Mesendoderm (in vitro differentiated cells): ENCODE measurements at regions not wholly inside any gene's neighbourhood (a gene's known extent, or its start where the extent isn't known, plus 50 kb on each side); places are given as distances from the start of the nearest gene placed in this dataset.

Experiments
- DNase-seq: peaks from one replicate; pipeline ENCODE4 v3.0.0; 2013
- H2AK5ac ChIP-seq: 2 replicates; pipeline ENCODE4 v1.6.1; 2013; ENCODE audit warnings: low read length, inconsistent platforms
- H2BK120ac ChIP-seq: 2 replicates; pipeline ENCODE4 v1.6.1; 2013; ENCODE audit warnings: low read depth, mild to moderate bottlenecking, low read length, moderate library complexity, mixed read lengths
- H2BK15ac ChIP-seq: replicated peaks from 2 replicates; pipeline ENCODE4 v1.6.1; 2013; ENCODE audit warnings: low read depth, mild to moderate bottlenecking, moderate library complexity
- H2BK5ac ChIP-seq: 2 replicates; pipeline ENCODE4 v1.6.1; 2013; ENCODE audit warnings: low read length, inconsistent platforms
- H3K18ac ChIP-seq: 2 replicates; pipeline ENCODE4 v1.6.1; 2013; ENCODE audit warnings: mild to moderate bottlenecking, low read length, mixed read lengths
- H3K23ac ChIP-seq: one replicate; pipeline ENCODE4 v1.6.1; 2013; ENCODE audit warnings: low read length
- H3K27ac ChIP-seq: 2 replicates; pipeline ENCODE4 v1.5.1; 2013; ENCODE audit warnings: low read depth, mild to moderate bottlenecking, inconsistent platforms, low read length, moderate library complexity
- H3K27me3 ChIP-seq: 2 replicates; pipeline ENCODE4 v1.6.1; 2013; ENCODE audit warnings: low read length, control low read depth, mild to moderate bottlenecking, inconsistent platforms; ENCODE audit not compliant: insufficient read depth, poor library complexity
- H3K36me3 ChIP-seq: 2 replicates; pipeline ENCODE4 v1.6.1; 2013; ENCODE audit warnings: low read length, inconsistent platforms; ENCODE audit not compliant: control insufficient read depth, insufficient read depth
- H3K4ac ChIP-seq: one replicate; pipeline ENCODE4 v1.6.1; 2013; ENCODE audit warnings: low read depth, mild to moderate bottlenecking, low read length, moderate library complexity
- H3K4me1 ChIP-seq: 2 replicates; pipeline ENCODE4 v1.6.1; 2013; ENCODE audit warnings: low read depth, low read length, inconsistent platforms; ENCODE audit not compliant: control insufficient read depth
- H3K4me2 ChIP-seq: 2 replicates; pipeline ENCODE4 v1.6.1; 2013; ENCODE audit warnings: low read length
- H3K4me3 ChIP-seq: 2 replicates; pipeline ENCODE4 v1.5.1; 2013; ENCODE audit warnings: mild to moderate bottlenecking, low read length
- H3K56ac ChIP-seq: one replicate; pipeline ENCODE4 v1.6.1; 2013; ENCODE audit warnings: low read length
- H3K79me1 ChIP-seq: 2 replicates; pipeline ENCODE4 v1.6.1; 2013; ENCODE audit warnings: low read length, inconsistent platforms
- H3K79me2 ChIP-seq: 2 replicates; pipeline ENCODE4 v1.6.1; 2013; ENCODE audit warnings: mild to moderate bottlenecking, low read length; ENCODE audit not compliant: control insufficient read depth, insufficient read depth
- H3K9ac ChIP-seq: 2 replicates; pipeline ENCODE4 v1.6.1; 2013; ENCODE audit warnings: low read length, inconsistent platforms
- H4K5ac ChIP-seq: one replicate; pipeline ENCODE4 v1.6.1; 2013; ENCODE audit warnings: low read length
- H4K8ac ChIP-seq: one replicate; pipeline ENCODE4 v1.6.1; 2013; ENCODE audit warnings: low read depth, mild to moderate bottlenecking, control low read depth, low read length, moderate library complexity
- WGBS: extraction: QIAGEN DNeasy Blood & Tissue Kit; methylation state at CpG from one replicate; pipeline ENCODE4 v1.1.7; 2013; ENCODE audit warnings: low lambda C conversion rate, missing lambda C conversion rate; ENCODE audit not compliant: insufficient coverage; ENCODE audit errors: extremely low coverage; 5-methylcytosine and 5-hydroxymethylcytosine counted together

GRCh38 chr15:37206690-37207089 is 106.3 kb upstream of the MEIS2 start:
- Histone ChIP-seq H3K23ac (no peak overlapping the region), H3K27ac (no peak overlapping the region), H3K18ac (no peak overlapping the region), H3K36me3 (no peaks in the 10 kb centered on the region), H3K4me1 (no peaks in the 10 kb centered on the region), H4K8ac (no peak overlapping the region), H3K9ac (no peak overlapping the region), H2BK5ac (no peak overlapping the region), H3K4ac (no peak overlapping the region), H4K5ac (no peak overlapping the region), H3K79me1 (no peaks in the 10 kb centered on the region), H3K56ac (no peak overlapping the region), H3K4me2 (no peak overlapping the region), H2BK120ac (no peak overlapping the region), H3K79me2 (no peaks in the 10 kb centered on the region), H2AK5ac (no peak overlapping the region), H2BK15ac (no peak overlapping the region), H3K4me3 (no peak overlapping the region), H3K27me3 (no peaks in the 10 kb centered on the region)
- no CpG with 5 or more reads among the region's 2 CpGs for WGBS
- DNase-seq = no peak

- Histone ChIP-seq H3K27ac (no peak overlapping the region), H3K27me3 (no peaks in the 10 kb centered on the region), H3K4me1 (no peaks in the 10 kb centered on the region), H2BK5ac (no peak overlapping the region), H3K79me2 (no peaks in the 10 kb centered on the region), H4K5ac (no peak overlapping the region), H3K4ac (no peak overlapping the region), H2BK120ac (no peak overlapping the region), H3K56ac (no peak overlapping the region), H2AK5ac (no peak overlapping the region), H3K4me3 (no peak overlapping the region), H2BK15ac (no peak overlapping the region), H3K79me1 (no peaks in the 10 kb centered on the region), H3K4me2 (no peak overlapping the region), H3K18ac (no peak overlapping the region), H3K9ac (no peak overlapping the region), H3K36me3 (no peaks in the 10 kb centered on the region), H3K23ac (no peak overlapping the region), H4K8ac (no peak overlapping the region)
- no peak for DNase-seq
- WGBS = no CpG with 5 or more reads among the region's 3 CpGs
Observed at GRCh38 chr15:37208146-37209040, 108.0 kb upstream of the MEIS2 start.

GRCh38 chr15:37209041-37209363 is 108.7 kb upstream of the MEIS2 start:
- Histone ChIP-seq H3K56ac (no peak overlapping the region), H3K4me3 (no peak overlapping the region), H4K8ac (no peak overlapping the region), H2BK120ac (no peak overlapping the region), H3K4me2 (no peak overlapping the region), H3K79me2 (no peaks in the 10 kb centered on the region), H3K23ac (no peak overlapping the region), H2BK5ac (no peak overlapping the region), H3K9ac (no peak overlapping the region), H3K4ac (no peak overlapping the region), H3K36me3 (no peaks in the 10 kb centered on the region), H2BK15ac (no peak overlapping the region), H2AK5ac (no peak overlapping the region), H3K27ac (no peak overlapping the region), H3K18ac (no peak overlapping the region), H3K4me1 (no peaks in the 10 kb centered on the region), H4K5ac (no peak overlapping the region), H3K27me3 (no peaks in the 10 kb centered on the region), H3K79me1 (no peaks in the 10 kb centered on the region)
- no peak for DNase-seq
- no CpG with 5 or more reads among the region's 1 CpG for WGBS

- no peak overlapping the region for H3K4ac ChIP-seq
- no peaks in the 10 kb centered on the region for H3K79me2 ChIP-seq
- H4K5ac ChIP-seq = no peak overlapping the region
- no peak overlapping the region for H3K56ac ChIP-seq
- H2BK120ac ChIP-seq = no peak overlapping the region
- no peaks in the 10 kb centered on the region for H3K27me3 ChIP-seq
- H3K9ac ChIP-seq = no peak overlapping the region
- no peak overlapping the region for H3K18ac ChIP-seq
- no peaks in the 10 kb centered on the region for H3K36me3 ChIP-seq
- H3K27ac ChIP-seq = no peak overlapping the region
- H3K23ac ChIP-seq = no peak overlapping the region
- peak; percentile 32 for DNase-seq
- no peak overlapping the region for H2BK5ac ChIP-seq
- H4K8ac ChIP-seq = no peak overlapping the region
- no peaks in the 10 kb centered on the region for H3K79me1 ChIP-seq
- H2BK15ac ChIP-seq = no peak overlapping the region
- H3K4me2 ChIP-seq = no peak overlapping the region
- no peaks in the 10 kb centered on the region for H3K4me1 ChIP-seq
- H3K4me3 ChIP-seq = no peak overlapping the region
- WGBS = no CpG with 5 or more reads among the region's 1 CpG
- H2AK5ac ChIP-seq = no peak overlapping the region
Observed at GRCh38 chr15:37217567-37217966, 117.2 kb upstream of the MEIS2 start.

GRCh38 chr15:37218351-37218916 is 118.1 kb upstream of the MEIS2 start:
- Histone ChIP-seq H3K23ac (no peak overlapping the region), H3K9ac (no peak overlapping the region), H2BK15ac (no peak overlapping the region), H3K4me2 (no peak overlapping the region), H2BK5ac (no peak overlapping the region), H4K8ac (no peak overlapping the region), H3K79me2 (no peaks in the 10 kb centered on the region), H3K4me3 (no peak overlapping the region), H3K18ac (no peak overlapping the region), H3K4ac (no peak overlapping the region), H2BK120ac (no peak overlapping the region), H2AK5ac (no peak overlapping the region), H3K27ac (no peak overlapping the region), H3K79me1 (no peaks in the 10 kb centered on the region), H3K4me1 (no peaks in the 10 kb centered on the region), H3K27me3 (no peaks in the 10 kb centered on the region), H3K36me3 (no peaks in the 10 kb centered on the region), H3K56ac (no peak overlapping the region), H4K5ac (no peak overlapping the region)
- no CpG with 5 or more reads among the region's 4 CpGs for WGBS
- DNase-seq = no peak
